Mucosa of rectum (tissue), 2 donors: ENCODE measurements at regions not wholly inside any gene's neighbourhood (a gene's known extent, or its start where the extent isn't known, plus 50 kb on each side); places are given as distances from the start of the nearest gene placed in this dataset.

Experiments used
- H3K27ac ChIP-seq, 2 donors: one replicate each; pipeline ENCODE4 v1.7.0; 2013; ENCODE audit warnings: inconsistent platforms in 2 of 2, low read depth in 2 of 2, low read length in 2 of 2
- H3K27me3 ChIP-seq, 2 donors: one replicate each; pipeline ENCODE4 v1.7.0; 2013; ENCODE audit warnings: low read length in 2 of 2; ENCODE audit not compliant: control insufficient read depth in 2 of 2, insufficient read depth in 2 of 2
- H3K36me3 ChIP-seq, 2 donors: one replicate each; pipeline ENCODE4 v1.7.0; 2013; ENCODE audit warnings: low read length in 2 of 2; ENCODE audit not compliant: control insufficient read depth in 2 of 2, insufficient read depth in 2 of 2
- H3K4me1 ChIP-seq, 2 donors: one replicate each; pipeline ENCODE4 v1.7.0; 2013; ENCODE audit warnings: low read length in 2 of 2, mild to moderate bottlenecking in 1 of 2; ENCODE audit not compliant: control insufficient read depth in 2 of 2, insufficient read depth in 2 of 2
- H3K4me3 ChIP-seq, 2 donors: one replicate each; pipeline ENCODE4 v1.7.0; 2013; ENCODE audit warnings: low read length in 2 of 2
- H3K9ac ChIP-seq, 2 donors: one replicate each; pipeline ENCODE4 v1.7.0; 2013; ENCODE audit warnings: low read length in 2 of 2, low read depth in 1 of 2, mild to moderate bottlenecking in 1 of 2
- H3K9me3 ChIP-seq, 2 donors: one replicate each; pipeline ENCODE4 v1.7.0; 2013; ENCODE audit warnings: low read length in 2 of 2; ENCODE audit not compliant: control insufficient read depth in 2 of 2
- donor health status: healthy.
- donor health status: Normal muscosa, but diverticular disease.

DNA sequence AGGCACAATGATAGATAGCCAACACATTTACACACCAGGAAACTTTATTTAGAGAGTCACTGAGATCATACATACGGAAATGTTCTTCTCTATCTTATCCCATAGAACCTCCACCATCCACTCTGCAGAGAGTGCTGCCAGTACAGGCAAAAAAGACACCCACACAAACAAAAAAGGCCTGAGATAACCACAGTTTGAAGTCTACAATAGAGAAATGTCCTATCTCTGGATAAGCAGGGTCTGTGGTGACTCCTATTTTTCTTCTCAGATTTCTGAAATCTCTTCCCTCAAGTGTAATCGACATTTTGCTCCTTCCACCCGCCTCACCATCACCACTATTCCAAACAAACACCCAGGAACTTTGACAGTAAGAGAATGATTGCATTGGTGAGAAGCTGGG is 413.9 kb upstream of the NR2F2 start:
- no peak overlapping the region for H3K27ac ChIP-seq
- H3K9me3 ChIP-seq, result no peaks in the 10 kb centered on the region
- H3K9ac ChIP-seq, result no peak overlapping the region
- H3K27me3 ChIP-seq, result no peaks in the 10 kb centered on the region
- no peak overlapping the region for H3K4me3 ChIP-seq
- no peaks in the 10 kb centered on the region for H3K36me3 ChIP-seq
- no peaks in the 10 kb centered on the region for H3K4me1 ChIP-seq

GRCh38 chr15:95918525-95918924 is 412.0 kb upstream of the NR2F2 start:
- Histone ChIP-seq H3K27me3 (no peaks in the 10 kb centered on the region), H3K9ac (no peak overlapping the region), H3K9me3 (no peaks in the 10 kb centered on the region), H3K27ac (no peak overlapping the region), H3K4me3 (no peak overlapping the region), H3K36me3 (no peaks in the 10 kb centered on the region), H3K4me1 (no peaks in the 10 kb centered on the region)

- no peaks in the 10 kb centered on the region for H3K9me3 ChIP-seq
- no peaks in the 10 kb centered on the region for H3K36me3 ChIP-seq
- H3K27ac ChIP-seq, result no peak overlapping the region
- no peaks in the 10 kb centered on the region for H3K27me3 ChIP-seq
- no peaks in the 10 kb centered on the region for H3K4me1 ChIP-seq
- H3K4me3 ChIP-seq, result no peak overlapping the region
- H3K9ac ChIP-seq, result no peak overlapping the region
Measured at GRCh38 chr15:95919460-95919859, 411.0 kb upstream of the NR2F2 start.

GRCh38 chr15:95921404-95921803 is 409.1 kb upstream of the NR2F2 start:
- H3K9ac ChIP-seq, result no peak overlapping the region
- H3K36me3 ChIP-seq, result no peaks in the 10 kb centered on the region
- no peaks in the 10 kb centered on the region for H3K4me1 ChIP-seq
- no peaks in the 10 kb centered on the region for H3K27me3 ChIP-seq
- H3K9me3 ChIP-seq, result no peaks in the 10 kb centered on the region
- no peak overlapping the region for H3K27ac ChIP-seq
- no peak overlapping the region for H3K4me3 ChIP-seq

GRCh38 chr15:95922431-95922830 is 408.1 kb upstream of the NR2F2 start:
- Histone ChIP-seq H3K4me3 (no peak overlapping the region), H3K36me3 (no peaks in the 10 kb centered on the region), H3K4me1 (no peaks in the 10 kb centered on the region), H3K27me3 (no peaks in the 10 kb centered on the region), H3K9me3 (no peaks in the 10 kb centered on the region), H3K9ac (no peak overlapping the region), H3K27ac (no peak overlapping the region)

DNA sequence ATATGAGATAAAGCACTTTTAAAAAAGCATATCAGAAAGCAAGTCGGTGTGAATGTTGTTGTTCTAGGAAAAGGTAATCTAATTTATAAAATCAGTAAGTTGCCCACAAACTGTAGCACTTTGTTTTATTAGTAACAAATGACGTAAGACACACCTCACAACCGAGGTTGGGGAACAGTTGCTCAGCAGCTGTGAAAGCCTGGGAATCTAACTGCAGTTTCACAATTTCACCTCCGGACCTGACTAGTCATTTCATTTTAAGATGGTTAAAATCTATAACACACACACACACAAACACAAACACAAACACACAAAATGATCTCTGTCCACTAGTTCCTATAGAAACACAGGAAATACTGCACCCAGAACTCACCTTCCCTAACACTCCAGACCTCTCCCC is 406.7 kb upstream of the NR2F2 start:
- Histone ChIP-seq H3K36me3 (no peaks in the 10 kb centered on the region), H3K27ac (no peak overlapping the region), H3K27me3 (no peaks in the 10 kb centered on the region), H3K9ac (no peak overlapping the region), H3K4me3 (no peak overlapping the region), H3K9me3 (no peaks in the 10 kb centered on the region), H3K4me1 (no peaks in the 10 kb centered on the region)

- H3K4me1 ChIP-seq, result no peaks in the 10 kb centered on the region
- no peaks in the 10 kb centered on the region for H3K36me3 ChIP-seq
- H3K9ac ChIP-seq, result no peak overlapping the region
- no peak overlapping the region for H3K27ac ChIP-seq
- H3K4me3 ChIP-seq, result no peak overlapping the region
- no peaks in the 10 kb centered on the region for H3K27me3 ChIP-seq
- H3K9me3 ChIP-seq, result no peaks in the 10 kb centered on the region
Measured at GRCh38 chr15:95928822-95929221, 401.7 kb upstream of the NR2F2 start.

- no peaks in the 10 kb centered on the region for H3K4me1 ChIP-seq
- H3K27me3 ChIP-seq, result no peaks in the 10 kb centered on the region
- no peak overlapping the region for H3K27ac ChIP-seq
- H3K36me3 ChIP-seq, result no peaks in the 10 kb centered on the region
- no peak overlapping the region for H3K9ac ChIP-seq
- no peaks in the 10 kb centered on the region for H3K9me3 ChIP-seq
- H3K4me3 ChIP-seq, result no peak overlapping the region
Measured at GRCh38 chr15:95929232-95929846, 401.2 kb upstream of the NR2F2 start.

GRCh38 chr15:95930659-95931375 is 399.7 kb upstream of the NR2F2 start:
- H3K9ac ChIP-seq, result no peak overlapping the region
- H3K9me3 ChIP-seq, result no peaks in the 10 kb centered on the region
- no peak overlapping the region for H3K4me3 ChIP-seq
- no peaks in the 10 kb centered on the region for H3K27me3 ChIP-seq
- H3K36me3 ChIP-seq, result no peaks in the 10 kb centered on the region
- H3K27ac ChIP-seq, result no peak overlapping the region
- no peaks in the 10 kb centered on the region for H3K4me1 ChIP-seq

DNA sequence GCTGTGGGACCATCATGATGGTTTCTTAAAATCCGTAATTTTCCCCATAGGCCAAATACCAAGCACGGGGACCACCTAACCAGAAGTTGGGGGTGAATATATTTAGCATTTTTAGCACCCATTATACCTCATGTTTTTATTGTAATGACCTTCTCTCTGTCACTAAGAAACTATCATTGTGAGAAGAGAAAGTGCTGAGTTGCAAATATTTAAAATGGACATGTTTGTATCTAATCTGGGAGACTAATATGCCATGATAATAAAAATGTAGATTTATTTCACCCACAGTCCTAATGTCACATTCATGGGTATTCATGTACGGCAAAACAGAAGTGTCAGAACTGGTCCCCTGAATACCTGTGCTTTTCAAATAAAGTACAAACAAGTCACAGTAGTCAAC is 398.9 kb upstream of the NR2F2 start:
- Histone ChIP-seq H3K4me3 (no peak overlapping the region), H3K9me3 (no peaks in the 10 kb centered on the region), H3K4me1 (no peaks in the 10 kb centered on the region), H3K36me3 (no peaks in the 10 kb centered on the region), H3K27me3 (no peaks in the 10 kb centered on the region), H3K9ac (no peak overlapping the region), H3K27ac (no peak overlapping the region)
